ENCODE measurements at regions not wholly inside any gene's neighbourhood (a gene's known extent, or its start where the extent isn't known, plus 50 kb on each side); places are given as distances from the start of the nearest gene placed in this dataset.

GRCh38 chr10:130999376-131000202 is 311.9 kb downstream of the TCERG1L start:
- no peaks in the 10 kb centered on the region for H3K9me3 ChIP-seq (ENCODE audit: control insufficient read depth, low read length)
- WGBS = 74% methylated on average over 11 of the region's 11 CpGs
- H2AFZ ChIP-seq (ENCODE audit: low read depth, low read length) = no peak overlapping the region
- no peak overlapping the region for H4K91ac ChIP-seq (ENCODE audit: low read length)
- H3K4me2 ChIP-seq (ENCODE audit: low read length, poor library complexity, severe bottlenecking) = no peak overlapping the region
- no peak overlapping the region for H3K27ac ChIP-seq (ENCODE audit: low read length, poor library complexity, severe bottlenecking)
- H2BK15ac ChIP-seq (ENCODE audit: low read depth, poor library complexity, severe bottlenecking) = no peak overlapping the region
- no peak overlapping the region for H3K18ac ChIP-seq (ENCODE audit: low read depth in 1 of 2, low read length in 2 of 2)
- no peaks in the 10 kb centered on the region for H3K36me3 ChIP-seq (ENCODE audit: control insufficient read depth in 1 of 2, insufficient read depth in 2 of 2, low read depth in 1 of 2, low read length in 2 of 2)
- H2BK12ac ChIP-seq (ENCODE audit: low read length in 2 of 2) = no peak overlapping the region
- no peak overlapping the region for H3K4me3 ChIP-seq (ENCODE audit: insufficient read depth in 1 of 2, low read depth in 1 of 2, low read length in 2 of 2)
- no peak overlapping the region for H3K14ac ChIP-seq (ENCODE audit: low read length in 2 of 2)
- no peak overlapping the region for H4K8ac ChIP-seq (ENCODE audit: low read length)
- no peak overlapping the region for H2AK5ac ChIP-seq (ENCODE audit: low read length, severe bottlenecking)
- H3K79me1 ChIP-seq (replicated peaks; ENCODE audit: low read length, poor library complexity, severe bottlenecking) = no peaks in the 10 kb centered on the region
- no peak overlapping the region for H2BK120ac ChIP-seq (ENCODE audit: low read depth, low read length)
- H3K9ac ChIP-seq (ENCODE audit: low read length) = no peak overlapping the region
- H2BK5ac ChIP-seq (ENCODE audit: low read depth, low read length, poor library complexity, severe bottlenecking) = no peak overlapping the region
- H3K4me1 ChIP-seq (ENCODE audit: control insufficient read depth, insufficient read depth, low read depth, low read length) = no peaks in the 10 kb centered on the region
- no peak overlapping the region for H3K4ac ChIP-seq (ENCODE audit: low read depth in 1 of 2, low read length in 2 of 2)
- no peak for DNase-seq
- H3K23ac ChIP-seq (ENCODE audit: low read length in 2 of 2) = no peak overlapping the region
- H3K27me3 ChIP-seq (ENCODE audit: control insufficient read depth in 1 of 2, insufficient read depth in 1 of 2, low read length in 2 of 2) = no peaks in the 10 kb centered on the region

- H4K8ac ChIP-seq (ENCODE audit: low read length) = no peak overlapping the region
- WGBS = 58% methylated on average over 6 of the region's 6 CpGs
These were observed 311.3 kb downstream of the TCERG1L start for GRCh38 chr10:131000244-131000643.

GRCh38 chr10:131000743-131001142 is 310.8 kb downstream of the TCERG1L start:
- Histone ChIP-seq H4K8ac (ENCODE audit: low read length) (no peak overlapping the region), H3K36me3 (ENCODE audit: control insufficient read depth in 1 of 2, insufficient read depth in 2 of 2, low read depth in 1 of 2, low read length in 2 of 2) (no peaks in the 10 kb centered on the region)

More at GRCh38 chr10:131000244-131000643, 311.3 kb downstream of the TCERG1L start:
- no peaks in the 10 kb centered on the region for H3K4me1 ChIP-seq (ENCODE audit: control insufficient read depth, insufficient read depth, low read depth, low read length)
- no peak overlapping the region for H3K4ac ChIP-seq (ENCODE audit: low read depth in 1 of 2, low read length in 2 of 2)
- no peaks in the 10 kb centered on the region for H3K9me3 ChIP-seq (ENCODE audit: control insufficient read depth, low read length)
- H4K91ac ChIP-seq (ENCODE audit: low read length) = no peak overlapping the region
- H2BK15ac ChIP-seq (ENCODE audit: low read depth, poor library complexity, severe bottlenecking) = no peak overlapping the region
- H3K27me3 ChIP-seq (ENCODE audit: control insufficient read depth in 1 of 2, insufficient read depth in 1 of 2, low read length in 2 of 2) = no peaks in the 10 kb centered on the region
- H3K36me3 ChIP-seq (ENCODE audit: control insufficient read depth in 1 of 2, insufficient read depth in 2 of 2, low read depth in 1 of 2, low read length in 2 of 2) = no peaks in the 10 kb centered on the region
- no peak overlapping the region for H3K18ac ChIP-seq (ENCODE audit: low read depth in 1 of 2, low read length in 2 of 2)
- H3K4me3 ChIP-seq (ENCODE audit: insufficient read depth in 1 of 2, low read depth in 1 of 2, low read length in 2 of 2) = no peak overlapping the region
- no peak overlapping the region for H2BK12ac ChIP-seq (ENCODE audit: low read length in 2 of 2)
- H3K23ac ChIP-seq (ENCODE audit: low read length in 2 of 2) = no peak overlapping the region
- H3K4me2 ChIP-seq (ENCODE audit: low read length, poor library complexity, severe bottlenecking) = no peak overlapping the region
- no peak overlapping the region for H3K14ac ChIP-seq (ENCODE audit: low read length in 2 of 2)
- H3K9ac ChIP-seq (ENCODE audit: low read length) = no peak overlapping the region
- no peak overlapping the region for H2AK5ac ChIP-seq (ENCODE audit: low read length, severe bottlenecking)
- no peak overlapping the region for H3K27ac ChIP-seq (ENCODE audit: low read length, poor library complexity, severe bottlenecking)
- H2AFZ ChIP-seq (ENCODE audit: low read depth, low read length) = no peak overlapping the region
- H2BK5ac ChIP-seq (ENCODE audit: low read depth, low read length, poor library complexity, severe bottlenecking) = no peak overlapping the region
- DNase-seq = no peak
- H3K79me1 ChIP-seq (replicated peaks; ENCODE audit: low read length, poor library complexity, severe bottlenecking) = no peaks in the 10 kb centered on the region
- no peak overlapping the region for H2BK120ac ChIP-seq (ENCODE audit: low read depth, low read length)

GRCh38 chr10:131001438-131001837 is 310.1 kb downstream of the TCERG1L start:
- Histone ChIP-seq H2BK12ac (ENCODE audit: low read length in 2 of 2) (no peak overlapping the region), H3K14ac (ENCODE audit: low read length in 2 of 2) (no peak overlapping the region), H2AK5ac (ENCODE audit: low read length, severe bottlenecking) (no peak overlapping the region)

More at GRCh38 chr10:131000743-131001142, 310.8 kb downstream of the TCERG1L start:
- no peak overlapping the region for H3K4me2 ChIP-seq (ENCODE audit: low read length, poor library complexity, severe bottlenecking)
- no peak overlapping the region for H2BK15ac ChIP-seq (ENCODE audit: low read depth, poor library complexity, severe bottlenecking)
- H4K91ac ChIP-seq (ENCODE audit: low read length) = no peak overlapping the region
- 72% methylated on average over 4 of the region's 4 CpGs for WGBS
- H2AFZ ChIP-seq (ENCODE audit: low read depth, low read length) = no peak overlapping the region
- no peaks in the 10 kb centered on the region for H3K9me3 ChIP-seq (ENCODE audit: control insufficient read depth, low read length)
- no peak overlapping the region for H3K27ac ChIP-seq (ENCODE audit: low read length, poor library complexity, severe bottlenecking)
- DNase-seq = no peak
- no peak overlapping the region for H3K4me3 ChIP-seq (ENCODE audit: insufficient read depth in 1 of 2, low read depth in 1 of 2, low read length in 2 of 2)
- no peaks in the 10 kb centered on the region for H3K4me1 ChIP-seq (ENCODE audit: control insufficient read depth, insufficient read depth, low read depth, low read length)
- no peak overlapping the region for H3K14ac ChIP-seq (ENCODE audit: low read length in 2 of 2)
- H3K4ac ChIP-seq (ENCODE audit: low read depth in 1 of 2, low read length in 2 of 2) = no peak overlapping the region
- H2BK5ac ChIP-seq (ENCODE audit: low read depth, low read length, poor library complexity, severe bottlenecking) = no peak overlapping the region
- H3K23ac ChIP-seq (ENCODE audit: low read length in 2 of 2) = no peak overlapping the region
- no peak overlapping the region for H2BK120ac ChIP-seq (ENCODE audit: low read depth, low read length)
- H3K18ac ChIP-seq (ENCODE audit: low read depth in 1 of 2, low read length in 2 of 2) = no peak overlapping the region
- no peaks in the 10 kb centered on the region for H3K27me3 ChIP-seq (ENCODE audit: control insufficient read depth in 1 of 2, insufficient read depth in 1 of 2, low read length in 2 of 2)
- H2AK5ac ChIP-seq (ENCODE audit: low read length, severe bottlenecking) = no peak overlapping the region
- H3K9ac ChIP-seq (ENCODE audit: low read length) = no peak overlapping the region
- H2BK12ac ChIP-seq (ENCODE audit: low read length in 2 of 2) = no peak overlapping the region
- no peaks in the 10 kb centered on the region for H3K79me1 ChIP-seq (replicated peaks; ENCODE audit: low read length, poor library complexity, severe bottlenecking)

More at GRCh38 chr10:131001438-131001837, 310.1 kb downstream of the TCERG1L start:
- WGBS = 72% methylated on average over 9 of the region's 9 CpGs
- Histone ChIP-seq H3K36me3 (ENCODE audit: control insufficient read depth in 1 of 2, insufficient read depth in 2 of 2, low read depth in 1 of 2, low read length in 2 of 2) (no peaks in the 10 kb centered on the region), H3K4me1 (ENCODE audit: control insufficient read depth, insufficient read depth, low read depth, low read length) (no peaks in the 10 kb centered on the region), H3K4me2 (ENCODE audit: low read length, poor library complexity, severe bottlenecking) (no peak overlapping the region), H2AFZ (ENCODE audit: low read depth, low read length) (no peak overlapping the region), H4K91ac (ENCODE audit: low read length) (no peak overlapping the region), H2BK120ac (ENCODE audit: low read depth, low read length) (no peak overlapping the region), H3K27ac (ENCODE audit: low read length, poor library complexity, severe bottlenecking) (no peak overlapping the region), H2BK5ac (ENCODE audit: low read depth, low read length, poor library complexity, severe bottlenecking) (no peak overlapping the region), H3K27me3 (ENCODE audit: control insufficient read depth in 1 of 2, insufficient read depth in 1 of 2, low read length in 2 of 2) (no peaks in the 10 kb centered on the region), H3K4ac (ENCODE audit: low read depth in 1 of 2, low read length in 2 of 2) (no peak overlapping the region), H2BK15ac (ENCODE audit: low read depth, poor library complexity, severe bottlenecking) (no peak overlapping the region), H3K4me3 (ENCODE audit: insufficient read depth in 1 of 2, low read depth in 1 of 2, low read length in 2 of 2) (no peak overlapping the region), H3K23ac (ENCODE audit: low read length in 2 of 2) (no peak overlapping the region), H3K9me3 (ENCODE audit: control insufficient read depth, low read length) (no peaks in the 10 kb centered on the region), H3K79me1 (replicated peaks; ENCODE audit: low read length, poor library complexity, severe bottlenecking) (no peaks in the 10 kb centered on the region), H3K18ac (ENCODE audit: low read depth in 1 of 2, low read length in 2 of 2) (no peak overlapping the region), H4K8ac (ENCODE audit: low read length) (no peak overlapping the region), H3K9ac (ENCODE audit: low read length) (no peak overlapping the region)
- no peak for DNase-seq
